K562 (cell line): ENCODE measurements at regions not wholly inside any gene's neighbourhood (a gene's known extent, or its start where the extent isn't known, plus 50 kb on each side); places are given as distances from the start of the nearest gene placed in this dataset.

Experiments
- ATAC-seq: fragments of 200-7000 bp; cut with Tn5 transposase; 3 replicates; pipeline ENCODE4 v1.9.1; 2020; ENCODE audit warnings: moderate library complexity
- BruUV-seq: library from RNA; stranded (reverse); fragments of 400-500 nt; replicated peaks from 2 replicates; lab custom pipeline; 2021; lab: Mats Ljungman, UMichigan
- CTCF ChIA-PET: fragments of 300-600 bp; formaldehyde crosslinking; extraction: SDS; loops from one replicate; lab custom pipeline; 2021; ENCODE audit warnings: low intra/inter-chr PET ratio; lab: Yijun Ruan, JAX
- POLR2A ChIA-PET: fragments of 300-600, 350-650 bp; sonication (Branson Sonifier 250); formaldehyde crosslinking; extraction: SDS; loops from one replicate; lab custom pipeline; 2021; ENCODE audit warnings: antibody characterized with exemption, inconsistent platforms; lab: Yijun Ruan, JAX
- DNase-seq, 4 experiments: peaks; one replicate each; pipeline versions ENCODE4 v3.0.0 to v3.0.0-alpha.2; 2011 to 2018; ENCODE audit warnings: low spot score in 3 of 4, mixed read lengths in 3 of 4; ENCODE audit errors: extremely low read depth in 1 of 4
- FAIRE-seq: peaks from 2 replicates; lab custom pipeline; 2011; peaks lifted over from hg19 to GRCh38; lab: Jason Lieb, UNC
- H2AFZ ChIP-seq: 2 replicates; pipeline ENCODE4 v1.6.0; 2011; ENCODE audit warnings: low read depth, low read length, control low read depth, inconsistent platforms
- H3K27ac ChIP-seq: fragments of 200-600 bp; 3 replicates; pipeline ENCODE4 v1.8.0; 2011; ENCODE audit warnings: low read depth, mild to moderate bottlenecking, control low read depth, inconsistent platforms, low read length, moderate library complexity, mixed read lengths; ENCODE audit errors: extremely low read depth
- H3K27me3 ChIP-seq, 2 experiments: fragments of 300-600 bp in 1 of 2; 2 replicates in 1 of 2; 3 replicates in 1 of 2; pipeline versions ENCODE4 v1.6.0 to v1.8.0; 2011; ENCODE audit warnings: inconsistent platforms in 2 of 2, low read length in 2 of 2, mild to moderate bottlenecking in 1 of 2, mixed read lengths in 1 of 2, moderate library complexity in 1 of 2; ENCODE audit not compliant: control insufficient read depth in 2 of 2, insufficient read depth in 2 of 2
- H3K36me3 ChIP-seq: fragments of 300-600 bp; 3 replicates; pipeline ENCODE4 v1.8.0; 2011; ENCODE audit warnings: mild to moderate bottlenecking, low read length, inconsistent platforms; ENCODE audit not compliant: control insufficient read depth, insufficient read depth
- H3K4me1 ChIP-seq, 2 experiments: fragments of 200-600 bp in 1 of 2; replicated peaks in 1 of 2; 2 replicates in 1 of 2; 3 replicates in 1 of 2; pipeline versions ENCODE4 v1.5.1 to v1.8.0; 2011; ENCODE audit warnings: inconsistent platforms in 2 of 2, low read length in 2 of 2, mild to moderate bottlenecking in 1 of 2, mixed read lengths in 1 of 2, moderate library complexity in 1 of 2; ENCODE audit not compliant: control insufficient read depth in 2 of 2, insufficient read depth in 2 of 2
- H3K4me2 ChIP-seq: 2 replicates; pipeline ENCODE4 v1.6.1; 2011; ENCODE audit warnings: low read length, control low read depth, inconsistent platforms, mixed read lengths; ENCODE audit not compliant: insufficient read depth
- H3K4me3 ChIP-seq: fragments of 200-600 bp; sonication (generic), shearing (Covaris generic); 2 replicates; pipeline ENCODE4 v1.5.1; 2016; ENCODE audit warnings: control low read depth, inconsistent platforms
- H3K79me2 ChIP-seq: fragments of 200-600 bp; 3 replicates; pipeline ENCODE4 v1.8.0; 2011; ENCODE audit warnings: low read length, inconsistent platforms; ENCODE audit not compliant: control insufficient read depth, insufficient read depth
- H3K9ac ChIP-seq, 2 experiments: 2 replicates each; pipeline versions ENCODE4 v1.6.0 to v1.6.1; 2011; ENCODE audit warnings: low read depth in 2 of 2, low read length in 2 of 2, control low read depth in 1 of 2, inconsistent platforms in 1 of 2, mild to moderate bottlenecking in 1 of 2, mixed read lengths in 1 of 2; ENCODE audit not compliant: insufficient read depth in 1 of 2
- H3K9me1 ChIP-seq: one replicate; pipeline ENCODE4 v1.6.0; 2011; ENCODE audit warnings: inconsistent platforms, mild to moderate bottlenecking, low read length, moderate library complexity; ENCODE audit not compliant: control insufficient read depth, insufficient read depth
- H3K9me3 ChIP-seq: replicated peaks from 2 replicates; pipeline ENCODE4 v1.5.1; 2011; ENCODE audit warnings: low read depth, low read length, inconsistent platforms; ENCODE audit not compliant: control insufficient read depth, insufficient read depth
- H4K20me1 ChIP-seq: replicated peaks from 2 replicates; pipeline ENCODE4 v1.6.1; 2011; ENCODE audit warnings: low read length, inconsistent platforms, mixed read lengths; ENCODE audit not compliant: control insufficient read depth, insufficient read depth
- ARID2 ChIP-seq: fragments of 450-650 bp; IDR thresholded peaks from 2 replicates; pipeline ENCODE4 v1.6.1; 2017; ENCODE audit warnings: antibody characterized with exemption, mild to moderate bottlenecking
- ATF7 ChIP-seq: fragments of 450-650 bp; IDR thresholded peaks from 2 replicates; pipeline ENCODE4 v1.7.1; 2014; ENCODE audit warnings: mild to moderate bottlenecking, moderate library complexity
- BRF1 ChIP-seq: IDR thresholded peaks from 3 replicates; pipeline ENCODE4 v1.6.1; 2011; ENCODE audit warnings: borderline replicate concordance, mild to moderate bottlenecking; ENCODE audit not compliant: insufficient read length; ENCODE audit errors: extremely low read depth
- CBFA2T3 ChIP-seq: fragments of 450-650 bp; IDR thresholded peaks from 2 replicates; pipeline ENCODE4 v1.6.1; 2017
- EWSR1 ChIP-seq: fragments of 450-650 bp; IDR thresholded peaks from 2 replicates; pipeline ENCODE4 v1.6.1; 2018; ENCODE audit warnings: borderline replicate concordance, mild to moderate bottlenecking, low read depth, moderate library complexity; ENCODE audit not compliant: partially characterized antibody
- GATAD2B ChIP-seq: fragments of 450-650 bp; IDR thresholded peaks from 2 replicates; pipeline ENCODE4 v1.6.1; 2017; ENCODE audit warnings: mild to moderate bottlenecking, borderline replicate concordance
- HNRNPLL ChIP-seq: fragments of 200-400 bp; formaldehyde crosslinking; IDR thresholded peaks from 2 replicates; pipeline ENCODE4 v1.6.1; 2017; ENCODE audit warnings: low read length, low read depth, mild to moderate bottlenecking; ENCODE audit not compliant: poor library complexity, severe bottlenecking
- LARP7 ChIP-seq: fragments of 450-650 bp; IDR thresholded peaks from 2 replicates; pipeline ENCODE4 v1.6.1; 2016
- LCOR ChIP-seq: sonication (generic); formaldehyde crosslinking; IDR thresholded peaks from 2 replicates; pipeline ENCODE4 v1.8.0; 2022; ENCODE audit warnings: mild to moderate bottlenecking, missing genetic modification reagents
- NCOA1 ChIP-seq: fragments of 450-650 bp; IDR thresholded peaks from 2 replicates; pipeline ENCODE4 v1.6.1; 2016; ENCODE audit warnings: low read depth
- NCOA4 ChIP-seq: fragments of 450-650 bp; IDR thresholded peaks from 2 replicates; pipeline ENCODE4 v1.6.1; 2018; ENCODE audit warnings: mild to moderate bottlenecking; ENCODE audit not compliant: partially characterized antibody
- NCOA6 ChIP-seq: fragments of 450-650 bp; IDR thresholded peaks from 2 replicates; pipeline ENCODE4 v1.6.1; 2017; ENCODE audit warnings: mild to moderate bottlenecking
- NFRKB ChIP-seq: fragments of 450-650 bp; IDR thresholded peaks from 2 replicates; pipeline ENCODE4 v1.6.1; 2016; ENCODE audit warnings: low read depth
- NUFIP1 ChIP-seq: fragments of 450-650 bp; IDR thresholded peaks from 2 replicates; pipeline ENCODE4 v1.6.1; 2018; ENCODE audit not compliant: partially characterized antibody
- POLR2AphosphoS5 ChIP-seq: IDR thresholded peaks from 2 replicates; pipeline ENCODE4 v1.6.1; 2011; ENCODE audit warnings: mild to moderate bottlenecking, low read depth, low read length, moderate library complexity; ENCODE audit not compliant: control insufficient read depth, insufficient read depth
- PRMT5 ChIP-seq: sonication (generic); formaldehyde crosslinking; IDR thresholded peaks from 2 replicates; pipeline ENCODE4 v1.5.0; 2020; ENCODE audit warnings: missing genetic modification reagents
- SUPT5H ChIP-seq: fragments of 450-650 bp; IDR thresholded peaks from 2 replicates; pipeline ENCODE4 v1.6.1; 2016
- TOE1 ChIP-seq, 2 experiments: fragments of 450-650 bp in 1 of 2; sonication (generic) in 1 of 2; formaldehyde crosslinking in 1 of 2; IDR thresholded peaks; 2 replicates each; pipeline versions ENCODE4 v1.7.1 to v1.8.0; 2016 to 2022; ENCODE audit warnings: borderline replicate concordance in 2 of 2, mild to moderate bottlenecking in 2 of 2, antibody characterized with exemption in 1 of 2, inconsistent platforms in 1 of 2, low read depth in 1 of 2, missing genetic modification reagents in 1 of 2, moderate library complexity in 1 of 2
- TSC22D4 ChIP-seq: fragments of 450-650 bp; IDR thresholded peaks from 2 replicates; pipeline ENCODE4 v1.6.1; 2016; ENCODE audit warnings: missing genetic modification characterization, missing biosample characterization, control low read depth
- XRCC4 ChIP-seq: IDR thresholded peaks from one replicate; pipeline ENCODE4 v1.6.1; 2011; ENCODE audit not compliant: insufficient read depth, insufficient read length; ENCODE audit errors: extremely low read depth
- ZFP91 ChIP-seq: sonication (generic); formaldehyde crosslinking; IDR thresholded peaks from 2 replicates; pipeline ENCODE4 v1.8.0; 2022; ENCODE audit warnings: mild to moderate bottlenecking, missing genetic modification reagents
- ZNF696 ChIP-seq: fragments of 250-450 bp; sonication (Bioruptor Pico); conservative IDR thresholded peaks from 2 replicates; pipeline ENCODE4 v1.4.0; 2020; ENCODE audit warnings: mild to moderate bottlenecking, moderate library complexity
- WGBS: fragments of 100-300 bp; shearing (Covaris generic); methylation state at CpG from one replicate; pipeline ENCODE4 v1.1.6; 2016; ENCODE audit warnings: low coverage, mixed read lengths; ENCODE audit not compliant: insufficient coverage; ENCODE audit errors: missing lambda C conversion rate; 5-methylcytosine and 5-hydroxymethylcytosine counted together
- in situ Hi-C: fragments of 300-500 bp; cut with MboI; formaldehyde crosslinking; loops from 4 replicates; pipeline ENCODE4 v1.15.0; 2018; ENCODE audit warnings: inconsistent platforms, mixed read lengths
- intact Hi-C: fragments of 100-400 bp; cut with micrococcal nuclease; formaldehyde crosslinking; loops from 2 replicates; pipeline ENCODE4 v1.14.2; 2022

- ChIA-PET POLR2A (no interaction called here), CTCF (interaction anchor here (1.0 kb wide), 1 partner anchor 52 kb away, joined by 3 read pairs; no protein-coding TSS in a partner anchor)
- WGBS = 94% methylated on average over 9 of the region's 9 CpGs
- peaks cover 6% of the 10 kb centered on the region; the same call in 2 of the 3 replicates for H3K79me2 ChIP-seq
- no peaks in the 10 kb centered on the region for H4K20me1 ChIP-seq
- H3K9me1 ChIP-seq = peaks cover 3% of the 10 kb centered on the region
- FAIRE-seq (no peak), DNase-seq (no peak), ATAC-seq (no peak)
- peaks cover 45 to 58% of the 10 kb centered on the region in 2 experiments for H3K4me1 ChIP-seq
- no peak overlapping the region for H3K9ac ChIP-seq
- no peaks in the 10 kb centered on the region for H3K36me3 ChIP-seq
- 0 out of 2 replicates have a peak overlapping the region, but pooled peaks have one; percentile 7 for H2AFZ ChIP-seq
- intact Hi-C loops = no loop called here
- no peaks in the 10 kb centered on the region for H3K9me3 ChIP-seq
- in situ Hi-C loops = no loop called here
- BruUV-seq = no TSS peak
- H3K27ac ChIP-seq = no peak overlapping the region
- no peaks in the 10 kb centered on the region for H3K27me3 ChIP-seq
- no peak overlapping the region for H3K4me2 ChIP-seq
- no peak overlapping the region for H3K4me3 ChIP-seq
- TF ChIP-seq CBFA2T3 (no peak), EWSR1 (no peak), ATF7 (no peak), POLR2AphosphoS5 (no peak), TSC22D4 (tag) (peak; percentile 73), TOE1 (IDR thresholded peaks at IDR 0.05; ENCODE audit: borderline replicate concordance) (0 out of 2 replicates have a peak, but pooled peaks have one; percentile 15), TOE1 (CRISPR knock-in tag; IDR thresholded peaks at IDR 0.05; ENCODE audit: borderline replicate concordance, low read depth) (no peak), NCOA4 (peak; percentile 46), ZNF696 (no peak), NCOA1 (no peak), LARP7 (peak; percentile 63; the same call in 1 of the 2 replicates), ARID2 (0 out of 2 replicates have a peak, but pooled peaks have one; percentile 30), ZFP91 (CRISPR knock-in tag) (no peak), SUPT5H (no peak), BRF1 (no peak), PRMT5 (CRISPR knock-in tag) (no peak), LCOR (no peak), HNRNPLL (no peak), NCOA6 (no peak), XRCC4 (no peak), NUFIP1 (peak; percentile 20), GATAD2B (no peak), NFRKB (peak; percentile 56; the same call in 1 of the 2 replicates)
Measured at GRCh38 chr3:14254812-14255702, 76.4 kb downstream of the LSM3 start.
